Prostate gland (tissue), 2 donors: ENCODE measurements at regions not wholly inside any gene's neighbourhood (a gene's known extent, or its start where the extent isn't known, plus 50 kb on each side); places are given as distances from the start of the nearest gene placed in this dataset.

Source experiments
- POLR2A ChIP-seq: fragments of 450-650 bp; IDR thresholded peaks from one replicate; pipeline ENCODE4 v1.6.1; 2016; ENCODE audit warnings: antibody characterized with exemption, mild to moderate bottlenecking
- POLR2AphosphoS5 ChIP-seq: sonication (generic); formaldehyde crosslinking; IDR thresholded peaks from one replicate; pipeline ENCODE4 v1.6.1; 2017; ENCODE audit warnings: antibody characterized with exemption
- TF ChIP-seq, protein P1 (sequence below), 4 experiments: fragments of 200-600 bp in 2 of 4; fragments of 450-650 bp in 2 of 4; sonication (generic) in 2 of 4; IDR thresholded peaks; 1 replicate in 3 of 4; 2 replicates in 1 of 4; pipeline ENCODE4 v1.5.1; 2016 to 2019; ENCODE audit warnings: antibody characterized with exemption in 4 of 4, mild to moderate bottlenecking in 2 of 4, moderate library complexity in 2 of 4

DNA sequence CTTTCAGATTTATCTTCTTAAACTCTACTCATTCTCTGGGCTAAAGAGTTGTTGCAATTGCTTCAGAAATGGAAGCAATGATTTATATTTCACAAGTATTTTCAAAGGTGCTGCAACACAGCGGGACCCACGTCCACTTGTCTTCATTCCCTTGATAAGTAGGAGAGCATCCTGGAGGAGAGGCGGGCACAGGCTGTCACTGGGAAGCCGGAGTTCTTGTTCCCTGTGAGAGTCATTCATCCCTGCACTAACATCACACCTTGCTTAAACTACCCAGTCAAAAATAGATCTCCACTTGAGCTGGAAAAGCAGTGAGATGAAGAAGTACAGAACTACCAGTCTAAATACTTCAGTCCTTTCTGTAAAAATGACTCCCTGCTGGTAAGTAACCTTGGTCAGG, 160.5 kb upstream of the RASSF8 start:
- TF ChIP-seq, protein P1, sequence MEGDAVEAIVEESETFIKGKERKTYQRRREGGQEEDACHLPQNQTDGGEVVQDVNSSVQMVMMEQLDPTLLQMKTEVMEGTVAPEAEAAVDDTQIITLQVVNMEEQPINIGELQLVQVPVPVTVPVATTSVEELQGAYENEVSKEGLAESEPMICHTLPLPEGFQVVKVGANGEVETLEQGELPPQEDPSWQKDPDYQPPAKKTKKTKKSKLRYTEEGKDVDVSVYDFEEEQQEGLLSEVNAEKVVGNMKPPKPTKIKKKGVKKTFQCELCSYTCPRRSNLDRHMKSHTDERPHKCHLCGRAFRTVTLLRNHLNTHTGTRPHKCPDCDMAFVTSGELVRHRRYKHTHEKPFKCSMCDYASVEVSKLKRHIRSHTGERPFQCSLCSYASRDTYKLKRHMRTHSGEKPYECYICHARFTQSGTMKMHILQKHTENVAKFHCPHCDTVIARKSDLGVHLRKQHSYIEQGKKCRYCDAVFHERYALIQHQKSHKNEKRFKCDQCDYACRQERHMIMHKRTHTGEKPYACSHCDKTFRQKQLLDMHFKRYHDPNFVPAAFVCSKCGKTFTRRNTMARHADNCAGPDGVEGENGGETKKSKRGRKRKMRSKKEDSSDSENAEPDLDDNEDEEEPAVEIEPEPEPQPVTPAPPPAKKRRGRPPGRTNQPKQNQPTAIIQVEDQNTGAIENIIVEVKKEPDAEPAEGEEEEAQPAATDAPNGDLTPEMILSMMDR (IDR thresholded peaks at IDR 0.05) = no peak
- TF ChIP-seq POLR2A (no peak), POLR2AphosphoS5 (no peak)
